Lung (tissue), 11 donors: ENCODE measurements at regions not wholly inside any gene's neighbourhood (a gene's known extent, or its start where the extent isn't known, plus 50 kb on each side); places are given as distances from the start of the nearest gene placed in this dataset.
"Not testable (repeated sequence)": the region's sequence is repeated elsewhere in the genome, so short reads cannot be mapped to it uniquely, and the experiment has no call there.

Experiments
- ATAC-seq: fragments of 200-7000 bp; cut with Tn5 transposase; one replicate; pipeline ENCODE4 v1.9.1; 2020; ENCODE audit warnings: moderate number of reproducible peaks; ENCODE audit not compliant: insufficient read depth, low FRiP score
- DNase-seq, 3 donors: peaks; one replicate each; pipeline ENCODE4 v3.0.0-alpha.2; 2013 to 2017
- H3K27ac ChIP-seq, 2 donors: one replicate each; pipeline ENCODE4 v1.5.1; 2013; ENCODE audit warnings: mild to moderate bottlenecking in 2 of 2, moderate library complexity in 2 of 2, control low read depth in 1 of 2, inconsistent platforms in 1 of 2, low read depth in 1 of 2, low read length in 1 of 2
- H3K27me3 ChIP-seq, 3 donors: one replicate each; pipeline ENCODE4 v1.5.1; 2013; ENCODE audit warnings: low read length in 2 of 3; ENCODE audit not compliant: control insufficient read depth in 3 of 3, insufficient read depth in 3 of 3
- H3K36me3 ChIP-seq, 4 donors: one replicate each; pipeline ENCODE4 v1.5.1; 2013; ENCODE audit warnings: low read length in 4 of 4, mild to moderate bottlenecking in 1 of 4, moderate library complexity in 1 of 4; ENCODE audit not compliant: control insufficient read depth in 4 of 4, insufficient read depth in 4 of 4
- H3K4me1 ChIP-seq, 5 donors: one replicate each; pipeline ENCODE4 v1.5.1; 2013; ENCODE audit warnings: low read length in 5 of 5, mild to moderate bottlenecking in 2 of 5, moderate library complexity in 1 of 5; ENCODE audit not compliant: control insufficient read depth in 5 of 5, insufficient read depth in 5 of 5
- H3K4me3 ChIP-seq: one replicate; pipeline ENCODE4 v1.5.1; 2013; ENCODE audit warnings: mild to moderate bottlenecking, control low read depth, moderate library complexity
- H3K9ac ChIP-seq, 2 donors: one replicate each; pipeline ENCODE4 v1.5.1; 2013; ENCODE audit warnings: low read length in 2 of 2, control low read depth in 1 of 2; ENCODE audit not compliant: insufficient read depth in 1 of 2
- H3K9me3 ChIP-seq, 4 donors: one replicate each; pipeline ENCODE4 v1.5.1; 2013; ENCODE audit warnings: low read length in 3 of 4, mild to moderate bottlenecking in 1 of 4, moderate library complexity in 1 of 4; ENCODE audit not compliant: control insufficient read depth in 4 of 4, insufficient read depth in 3 of 4
- WGBS, 2 donors: extraction: QIAGEN DNeasy Blood & Tissue Kit; methylation state at CpG; one replicate each; pipeline ENCODE4 v1.1.7; 2013; 5-methylcytosine and 5-hydroxymethylcytosine counted together
- TF ChIP-seq, protein P1 (sequence below): IDR thresholded peaks from 2 replicates; pipeline ENCODE4 v1.5.1; 2012; ENCODE audit warnings: mild to moderate bottlenecking; ENCODE audit errors: control extremely low read depth, extremely low read depth
- donor health status: control.
- donor health status: control.
- donor health status: Bipolar disorder and iron deficiency.
- donor health status: healthy.
- donor health status: DM: yes; HTN: yes; CAD: no.

DNA sequence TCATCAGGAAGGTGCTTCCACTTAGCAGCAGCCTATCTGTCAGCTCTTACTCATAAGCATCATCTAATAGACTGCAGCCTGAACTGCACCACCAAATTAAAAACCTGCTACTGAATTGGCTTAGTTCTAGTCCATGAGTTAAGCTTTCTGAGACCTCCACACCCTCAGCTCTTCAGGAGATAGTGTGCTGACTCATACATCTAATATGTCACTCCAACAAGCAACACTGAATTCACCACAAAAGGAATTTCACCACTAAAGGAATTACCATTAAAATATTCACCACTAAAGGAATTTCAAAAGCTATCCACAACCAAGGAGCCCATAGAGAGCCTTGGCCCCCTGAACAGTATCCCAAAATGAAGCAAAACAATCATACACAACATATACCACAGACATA, 418.5 kb upstream of the RORB start:
- peaks cover 0 to 9% (median 6%) of the 10 kb centered on the region in 4 donors for H3K9me3 ChIP-seq
- ATAC-seq (no peak), DNase-seq (no peak)
- H3K4me3 ChIP-seq = no peak overlapping the region
- H3K27ac ChIP-seq = no peak overlapping the region
- H3K4me1 ChIP-seq = no peaks in the 10 kb centered on the region
- TF ChIP-seq, protein P1, sequence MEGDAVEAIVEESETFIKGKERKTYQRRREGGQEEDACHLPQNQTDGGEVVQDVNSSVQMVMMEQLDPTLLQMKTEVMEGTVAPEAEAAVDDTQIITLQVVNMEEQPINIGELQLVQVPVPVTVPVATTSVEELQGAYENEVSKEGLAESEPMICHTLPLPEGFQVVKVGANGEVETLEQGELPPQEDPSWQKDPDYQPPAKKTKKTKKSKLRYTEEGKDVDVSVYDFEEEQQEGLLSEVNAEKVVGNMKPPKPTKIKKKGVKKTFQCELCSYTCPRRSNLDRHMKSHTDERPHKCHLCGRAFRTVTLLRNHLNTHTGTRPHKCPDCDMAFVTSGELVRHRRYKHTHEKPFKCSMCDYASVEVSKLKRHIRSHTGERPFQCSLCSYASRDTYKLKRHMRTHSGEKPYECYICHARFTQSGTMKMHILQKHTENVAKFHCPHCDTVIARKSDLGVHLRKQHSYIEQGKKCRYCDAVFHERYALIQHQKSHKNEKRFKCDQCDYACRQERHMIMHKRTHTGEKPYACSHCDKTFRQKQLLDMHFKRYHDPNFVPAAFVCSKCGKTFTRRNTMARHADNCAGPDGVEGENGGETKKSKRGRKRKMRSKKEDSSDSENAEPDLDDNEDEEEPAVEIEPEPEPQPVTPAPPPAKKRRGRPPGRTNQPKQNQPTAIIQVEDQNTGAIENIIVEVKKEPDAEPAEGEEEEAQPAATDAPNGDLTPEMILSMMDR = no peak
- H3K9ac ChIP-seq = no peak overlapping the region
- no peaks in the 10 kb centered on the region for H3K36me3 ChIP-seq
- no peaks in the 10 kb centered on the region for H3K27me3 ChIP-seq

DNA sequence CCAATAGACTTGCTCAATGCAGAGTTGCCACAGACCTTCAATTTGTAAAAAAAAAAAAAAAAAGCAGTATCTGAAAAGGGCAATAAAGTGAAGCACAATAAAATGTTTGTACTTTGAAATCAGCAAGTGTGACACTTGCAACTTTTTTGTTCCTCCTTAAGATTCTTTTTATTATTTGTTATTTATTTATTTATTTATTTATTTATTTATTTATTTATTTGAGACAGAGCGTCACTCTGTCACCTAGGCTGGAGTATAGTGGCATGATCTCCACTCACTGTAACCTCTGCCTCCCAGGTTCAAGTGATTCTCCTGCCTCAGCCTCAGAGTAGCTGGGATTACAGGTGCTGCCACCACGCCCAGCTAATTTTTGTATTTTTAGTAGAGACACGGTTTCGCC, 416.5 kb upstream of the RORB start:
- not testable (repeated sequence) for H3K27ac ChIP-seq, H3K4me1 ChIP-seq, H3K9ac ChIP-seq, H3K4me3 ChIP-seq, DNase-seq, H3K27me3 ChIP-seq, H3K9me3 ChIP-seq, H3K36me3 ChIP-seq, ATAC-seq
- 88 to 92% methylated on average over 4 of the region's 4 CpGs for WGBS, 2 donors

DNA sequence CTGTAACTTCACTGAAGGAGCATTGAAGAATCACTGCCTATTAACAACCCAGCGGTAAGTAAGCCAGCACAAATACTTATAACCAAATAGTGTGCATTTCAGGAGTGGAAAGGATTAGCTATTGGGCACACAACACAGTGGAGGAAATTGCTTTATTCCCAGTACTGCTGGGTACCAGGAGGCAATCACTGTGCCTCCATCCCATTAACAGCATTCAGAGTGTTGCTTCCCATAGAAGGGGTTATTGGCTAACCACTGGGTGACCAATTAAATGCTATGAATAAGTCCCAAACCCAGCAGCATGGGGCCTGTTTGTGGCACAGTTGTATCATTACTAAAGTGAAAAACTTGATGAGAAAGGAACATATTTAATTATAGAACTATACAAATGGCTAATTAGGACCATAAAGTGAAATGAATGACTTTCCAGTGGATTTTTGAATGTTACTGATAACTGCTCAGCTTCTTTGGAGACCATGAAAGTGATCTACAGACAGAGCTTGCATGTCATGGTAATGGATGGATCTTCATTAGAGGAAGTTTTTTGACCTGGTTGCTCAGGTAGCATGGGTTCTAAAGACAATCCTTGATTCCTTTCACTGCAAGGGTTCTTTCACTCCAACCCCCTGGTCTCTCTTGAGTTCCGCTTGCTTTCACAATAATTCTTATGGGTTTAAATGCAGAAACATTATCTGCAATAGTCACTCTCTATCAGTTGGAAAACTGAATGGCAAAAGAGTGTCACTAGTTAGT, 413.3 kb upstream of the RORB start:
- H3K4me3 ChIP-seq = no peak overlapping the region
- H3K27ac ChIP-seq = no peak overlapping the region
- H3K27me3 ChIP-seq = no peaks in the 10 kb centered on the region
- ATAC-seq = no peak
- DNase-seq = no peak
- 88 to 93% methylated on average over 2 of the region's 2 CpGs for WGBS, 2 donors
- TF ChIP-seq, protein P1 = no peak
- peaks cover 0 to 7% (median 1%) of the 10 kb centered on the region in 4 donors for H3K9me3 ChIP-seq
- H3K4me1 ChIP-seq = no peaks in the 10 kb centered on the region
- H3K36me3 ChIP-seq = no peaks in the 10 kb centered on the region
- no peak overlapping the region for H3K9ac ChIP-seq

DNA sequence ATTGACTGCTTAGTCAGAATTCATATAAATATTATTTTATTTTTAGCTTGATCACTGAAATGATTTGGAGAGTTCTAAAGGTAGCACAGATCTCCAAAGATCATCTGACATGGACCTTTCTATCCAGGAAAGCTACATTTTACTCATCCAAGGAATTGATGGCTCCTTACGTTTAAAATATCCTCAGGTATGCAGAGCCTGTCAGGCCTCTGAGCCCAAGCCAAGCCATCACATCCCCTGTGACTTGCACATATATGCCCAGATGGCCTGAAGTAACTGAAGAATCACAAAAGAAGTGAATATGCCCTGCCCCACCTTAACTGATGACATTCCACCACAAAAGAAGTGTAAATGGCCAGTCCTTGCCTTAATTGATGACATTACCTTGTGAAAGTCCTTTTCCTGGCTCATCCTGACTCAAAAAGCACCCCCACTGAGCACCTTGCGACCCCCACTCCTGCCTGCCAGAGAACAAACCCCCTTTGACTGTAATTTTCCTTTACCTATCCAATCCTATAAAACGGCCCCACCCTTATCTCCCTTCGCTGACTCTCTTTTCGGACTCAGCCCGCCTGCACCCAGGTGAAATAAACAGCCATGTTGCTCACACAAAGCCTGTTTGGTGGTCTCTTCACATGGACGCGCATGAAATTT, 411.6 kb upstream of the RORB start:
- ATAC-seq, DNase-seq, H3K4me1 ChIP-seq, H3K9ac ChIP-seq, H3K4me3 ChIP-seq, H3K27ac ChIP-seq, H3K36me3 ChIP-seq, H3K9me3 ChIP-seq, H3K27me3 ChIP-seq: not testable (repeated sequence)
- 82 to 88% methylated on average over 6 to 8 of the region's 8 CpGs for WGBS, 2 donors

DNA sequence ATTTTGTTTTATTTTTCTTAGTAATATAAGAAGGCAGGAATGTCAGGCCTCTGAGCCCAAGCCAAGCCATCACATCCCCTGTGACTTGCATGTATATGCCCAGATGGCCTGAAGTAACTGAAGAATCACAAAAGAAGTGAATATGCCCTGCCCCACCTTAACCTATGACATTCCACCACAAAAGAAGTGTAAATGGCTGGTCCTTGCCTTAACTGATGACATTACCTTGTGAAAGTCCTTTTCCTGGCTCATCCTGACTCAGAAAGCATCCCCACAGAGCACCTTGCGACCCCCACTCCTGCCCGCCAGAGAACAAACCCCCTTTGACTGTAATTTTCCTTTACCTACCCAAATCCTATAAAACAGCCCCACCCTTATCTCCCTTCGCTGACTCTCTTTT, 406.2 kb upstream of the RORB start:
- 79 to 85% methylated on average over 3 of the region's 3 CpGs for WGBS, 2 donors
- H3K9ac ChIP-seq, ATAC-seq, H3K9me3 ChIP-seq, H3K27me3 ChIP-seq, H3K36me3 ChIP-seq, H3K4me1 ChIP-seq, H3K27ac ChIP-seq, DNase-seq, H3K4me3 ChIP-seq: not testable (repeated sequence)
